Progenitor cell of endocrine pancreas (in vitro differentiated cells): ENCODE measurements at regions not wholly inside any gene's neighbourhood (a gene's known extent, or its start where the extent isn't known, plus 50 kb on each side); places are given as distances from the start of the nearest gene placed in this dataset.
"Not testable (repeated sequence)": the region's sequence is repeated elsewhere in the genome, so short reads cannot be mapped to it uniquely, and the experiment has no call there.

Source experiments
- DNase-seq: peaks from one replicate; pipeline ENCODE4 v3.0.0; 2021; ENCODE audit warnings: low spot score; ENCODE audit not compliant: unreplicated experiment
- H3K27ac Mint-ChIP-seq: 2 replicates; pipeline ENCODE4 v1.8.0; 2021; ENCODE audit warnings: mild to moderate bottlenecking, moderate library complexity, mixed read lengths
- H3K27me3 Mint-ChIP-seq: 2 replicates; pipeline ENCODE4 v1.8.0; 2021; ENCODE audit warnings: mixed read lengths
- H3K36me3 Mint-ChIP-seq: 2 replicates; pipeline ENCODE4 v1.8.0; 2022; ENCODE audit warnings: mixed read lengths; ENCODE audit not compliant: insufficient read depth
- H3K4me1 Mint-ChIP-seq: 2 replicates; pipeline ENCODE4 v1.8.0; 2021; ENCODE audit warnings: low read depth, mixed read lengths
- H3K4me3 Mint-ChIP-seq: 2 replicates; pipeline ENCODE4 v1.8.0; 2021; ENCODE audit warnings: low read depth, mild to moderate bottlenecking, moderate library complexity, mixed read lengths
- H3K9me3 Mint-ChIP-seq: 2 replicates; pipeline ENCODE4 v1.8.0; 2021; ENCODE audit warnings: low read depth, mixed read lengths
- CTCF ChIP-seq: fragments of 200-600 bp; sonication (generic); IDR thresholded peaks from one replicate; pipeline ENCODE4 v1.5.0; 2021; ENCODE audit warnings: antibody characterized with exemption, mild to moderate bottlenecking; ENCODE audit not compliant: unreplicated experiment

GRCh38 chr17:31605761-31606160 lies 214.3 kb downstream of the RAB11FIP4 start:
- Mint-ChIP-seq H3K36me3 (no peaks in the 10 kb centered on the region), H3K4me1 (no peaks in the 10 kb centered on the region), H3K4me3 (no peak overlapping the region), H3K27ac (no peak overlapping the region), H3K9me3 (no peaks in the 10 kb centered on the region), H3K27me3 (no peaks in the 10 kb centered on the region)
- DNase-seq = no peak
- TF ChIP-seq CTCF = no peak

GRCh38 chr17:31604936-31605335 lies 213.5 kb downstream of the RAB11FIP4 start:
- Mint-ChIP-seq H3K4me1 (peaks cover 1% of the 10 kb centered on the region), H3K9me3 (no peaks in the 10 kb centered on the region), H3K36me3 (no peaks in the 10 kb centered on the region), H3K27ac (no peak overlapping the region), H3K4me3 (no peak overlapping the region), H3K27me3 (no peaks in the 10 kb centered on the region)
- no peak for TF ChIP-seq CTCF
- no peak for DNase-seq

- H3K36me3 Mint-ChIP-seq, H3K9me3 Mint-ChIP-seq: not testable (repeated sequence)
- peaks cover 14% of the 10 kb centered on the region for H3K4me1 Mint-ChIP-seq
Observed at GRCh38 chr17:31600144-31600543, 208.7 kb downstream of the RAB11FIP4 start.

GRCh38 chr17:31598921-31599571 lies 207.6 kb downstream of the RAB11FIP4 start:
- no peak for TF ChIP-seq CTCF
- H3K27me3 Mint-ChIP-seq = no peaks in the 10 kb centered on the region

More at GRCh38 chr17:31600144-31600543, 208.7 kb downstream of the RAB11FIP4 start:
- H3K27ac Mint-ChIP-seq, H3K27me3 Mint-ChIP-seq, H3K4me3 Mint-ChIP-seq, DNase-seq: not testable (repeated sequence)

GRCh38 chr17:31598399-31598782 lies 206.9 kb downstream of the RAB11FIP4 start:
- no peak overlapping the region for H3K4me3 Mint-ChIP-seq
- H3K9me3 Mint-ChIP-seq = no peaks in the 10 kb centered on the region
- H3K4me1 Mint-ChIP-seq = peaks cover 14% of the 10 kb centered on the region
- H3K27ac Mint-ChIP-seq = peak overlapping the region; percentile 85
- no peak for TF ChIP-seq CTCF
- peaks cover under 1% of the 10 kb centered on the region for H3K36me3 Mint-ChIP-seq
- no peaks in the 10 kb centered on the region for H3K27me3 Mint-ChIP-seq
- no peak for DNase-seq

More at GRCh38 chr17:31598921-31599571, 207.6 kb downstream of the RAB11FIP4 start:
- DNase-seq = no peak
- Mint-ChIP-seq H3K4me1 (peaks cover 14% of the 10 kb centered on the region), H3K27ac (peak overlapping the region; percentile 85), H3K4me3 (peak overlapping the region; percentile 55), H3K36me3 (no peaks in the 10 kb centered on the region), H3K9me3 (no peaks in the 10 kb centered on the region)
